NCI-H1105 (cell line): ENCODE measurements at regions not wholly inside any gene's neighbourhood (a gene's known extent, or its start where the extent isn't known, plus 50 kb on each side); places are given as distances from the start of the nearest gene placed in this dataset.
"Not testable (repeated sequence)": the region's sequence is repeated elsewhere in the genome, so short reads cannot be mapped to it uniquely, and the experiment has no call there.

Experiments
- DNase-seq: peaks from one replicate; lab custom pipeline; 2025; lab: John Stamatoyannopoulos, UW

GRCh38 chr18:39602131-39602530 lies 2036.5 kb upstream of the CELF4 start:
- DNase-seq, result no peak

GRCh38 chr18:39600894-39601293 lies 2035.3 kb upstream of the CELF4 start:
- DNase-seq, result no peak

GRCh38 chr18:39599251-39599650 lies 2033.7 kb upstream of the CELF4 start:
- no peak for DNase-seq

- no peak for DNase-seq
Observed at GRCh38 chr18:39596891-39597290, 2031.3 kb upstream of the CELF4 start.

DNA sequence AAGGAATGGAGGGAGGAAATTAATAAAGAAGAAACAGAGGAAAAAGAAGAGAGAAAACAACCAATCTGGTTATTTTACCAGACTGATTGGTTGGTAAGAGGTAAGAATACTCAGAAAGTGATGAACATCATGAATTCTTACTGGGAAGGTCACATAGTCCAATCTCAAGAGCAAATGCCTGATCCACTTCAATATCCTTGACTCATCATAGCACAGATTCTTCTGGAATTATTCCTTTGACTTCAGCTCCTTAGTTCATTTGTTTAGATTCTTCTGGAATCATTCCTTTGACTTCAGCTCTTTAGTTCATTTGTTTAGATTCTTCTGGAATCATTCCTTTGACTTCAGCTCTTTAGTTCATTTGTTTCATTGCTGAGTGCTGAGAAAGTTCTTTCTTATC lies 2030.6 kb upstream of the CELF4 start:
- no peak for DNase-seq

- no peak for DNase-seq
Observed at GRCh38 chr18:39594206-39594605, 2028.6 kb upstream of the CELF4 start.

DNA sequence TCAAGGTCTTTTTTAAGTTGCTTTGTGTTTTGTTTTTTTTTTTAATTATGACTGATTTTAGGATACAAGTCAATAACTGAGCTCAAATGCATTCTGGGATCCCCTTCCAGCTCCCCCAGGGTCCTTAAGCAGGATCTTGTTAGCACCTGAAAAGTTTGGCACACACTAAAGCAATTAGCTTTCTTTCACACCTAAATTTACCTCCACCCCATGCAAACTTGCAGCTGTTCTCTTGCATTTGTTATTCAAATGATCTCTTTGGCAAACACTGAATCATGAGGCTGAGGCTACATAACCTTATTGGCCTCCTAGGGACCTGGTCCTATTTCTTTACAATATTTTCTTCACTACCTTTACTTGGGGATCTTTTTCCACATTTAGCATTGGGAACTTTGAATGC lies 2026.1 kb upstream of the CELF4 start:
- DNase-seq, result no peak

DNA sequence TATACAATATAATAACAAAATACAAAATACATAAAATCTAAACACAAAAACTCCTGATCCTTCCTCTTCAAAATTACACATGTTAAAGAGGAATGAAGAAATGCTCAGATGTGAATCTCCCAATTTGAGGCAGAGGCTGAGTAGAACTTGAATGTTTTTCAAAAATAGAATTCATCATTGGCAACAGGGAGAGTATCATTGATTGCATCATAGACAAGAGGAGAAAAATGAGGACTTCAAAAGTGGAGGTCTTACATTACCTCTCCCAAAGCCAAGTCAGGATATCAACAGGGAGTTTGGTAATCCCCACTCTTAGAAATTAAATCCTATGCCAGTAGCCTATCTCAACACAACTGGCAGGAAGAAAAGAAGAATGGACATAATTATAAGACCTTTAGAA lies 2023.9 kb upstream of the CELF4 start:
- no peak for DNase-seq

DNA sequence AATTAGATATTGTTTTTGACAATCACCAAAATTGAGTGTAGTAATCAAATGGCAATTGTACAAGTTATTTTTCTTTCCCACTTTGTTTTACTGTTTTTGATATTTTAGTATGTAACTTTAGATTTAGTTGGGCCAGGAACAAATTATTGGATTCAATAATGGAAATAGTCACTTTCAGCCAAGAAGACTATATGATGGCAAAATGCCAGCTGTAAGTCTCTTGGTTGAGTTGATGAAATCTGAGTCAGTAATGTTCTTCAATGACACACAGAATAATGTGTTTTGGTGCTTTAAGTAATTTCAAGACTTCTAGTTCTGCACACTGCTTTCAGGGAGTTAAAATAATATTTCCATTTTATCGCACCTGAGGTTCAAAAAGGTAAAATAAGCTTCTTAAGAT lies 2022.0 kb upstream of the CELF4 start:
- DNase-seq, result no peak

DNA sequence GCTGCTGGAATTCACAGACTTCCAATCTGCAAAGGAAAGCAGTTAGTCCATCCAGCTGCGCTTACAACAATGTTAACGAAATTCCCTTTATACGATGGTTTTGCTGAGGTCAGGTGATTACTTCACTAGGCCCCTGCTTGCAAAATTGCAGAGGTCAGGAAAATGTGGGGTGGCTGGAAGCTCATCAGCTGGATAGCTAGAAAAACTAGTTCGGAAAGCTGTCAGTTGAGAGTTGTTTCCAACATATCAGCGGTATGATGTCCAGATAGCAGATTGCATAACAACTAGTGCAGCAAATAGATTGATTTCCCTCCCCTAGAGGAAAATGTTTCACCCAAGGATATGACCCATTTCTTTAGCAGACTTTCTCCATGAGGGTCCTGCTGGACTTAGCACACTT lies 2021.1 kb upstream of the CELF4 start:
- DNase-seq, result no peak

GRCh38 chr18:39574897-39575296 lies 2009.3 kb upstream of the CELF4 start:
- DNase-seq, result no peak

- DNase-seq, result no peak
Observed at GRCh38 chr18:39571511-39571910, 2005.9 kb upstream of the CELF4 start.

GRCh38 chr18:39565551-39566230 lies 2000.1 kb upstream of the CELF4 start:
- DNase-seq, result not testable (repeated sequence)

DNA sequence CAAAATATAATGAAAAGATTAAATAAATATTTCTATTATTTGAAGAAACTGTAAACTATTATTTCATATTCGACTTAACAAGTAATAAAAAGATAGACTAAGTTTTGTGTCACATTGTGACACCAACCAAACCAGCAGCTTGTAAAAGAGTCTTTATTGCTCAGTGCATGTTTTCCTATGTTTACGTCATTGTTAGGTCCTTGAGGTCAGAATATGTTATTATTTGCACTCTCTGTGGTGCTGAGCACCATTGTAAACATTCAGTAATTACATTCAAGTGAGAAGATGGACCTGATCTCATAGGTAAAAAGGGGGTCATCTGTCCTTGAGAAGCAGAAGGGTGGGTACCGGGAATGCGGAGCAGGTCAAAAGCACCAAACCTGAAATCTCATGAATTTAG lies 1999.1 kb upstream of the CELF4 start:
- DNase-seq, result no peak

- no peak for DNase-seq
Observed at GRCh38 chr18:39561126-39561525, 1995.5 kb upstream of the CELF4 start.

GRCh38 chr18:39558658-39559057 lies 1993.1 kb upstream of the CELF4 start:
- DNase-seq, result no peak

DNA sequence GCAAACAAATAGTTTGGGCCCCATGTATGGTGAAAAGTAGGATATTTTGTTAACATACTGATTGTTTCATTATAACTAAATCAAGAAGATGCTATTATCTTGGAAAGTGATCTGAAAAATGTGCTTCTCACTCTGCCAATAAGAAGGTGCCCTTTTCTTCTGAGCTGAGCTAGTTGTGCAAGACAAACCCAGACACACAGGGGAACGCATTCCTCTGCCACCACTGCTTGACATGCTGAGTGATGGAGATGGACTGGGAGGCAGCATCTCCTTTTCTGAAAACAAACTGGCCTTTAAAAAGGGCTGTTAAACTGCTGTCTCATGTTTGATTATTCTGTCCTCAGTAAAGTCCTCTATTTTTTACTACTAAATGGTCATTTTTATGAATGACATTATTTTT lies 1989.9 kb upstream of the CELF4 start:
- no peak for DNase-seq

GRCh38 chr18:39550701-39551100 lies 1985.1 kb upstream of the CELF4 start:
- no peak for DNase-seq

- no peak for DNase-seq
Observed at GRCh38 chr18:39549144-39549543, 1983.5 kb upstream of the CELF4 start.

DNA sequence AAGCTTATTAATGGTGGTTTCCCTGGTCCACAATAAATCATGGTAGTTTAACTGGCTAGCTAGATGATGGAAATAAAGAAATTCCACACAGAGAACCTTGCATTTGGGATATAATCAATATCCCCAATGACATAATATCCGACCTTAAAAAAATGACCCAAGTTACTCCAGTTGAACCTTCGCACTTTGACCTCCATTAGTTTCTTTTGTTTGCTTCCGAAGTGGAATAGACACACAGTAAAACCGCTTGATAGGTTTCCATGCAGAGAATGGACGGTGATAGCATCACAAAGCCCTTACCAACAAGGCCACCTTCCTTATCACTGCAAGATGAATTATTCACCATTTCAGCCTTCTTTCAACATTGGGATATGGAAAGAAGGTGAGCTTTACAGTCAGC lies 1966.1 kb upstream of the CELF4 start:
- DNase-seq, result no peak

DNA sequence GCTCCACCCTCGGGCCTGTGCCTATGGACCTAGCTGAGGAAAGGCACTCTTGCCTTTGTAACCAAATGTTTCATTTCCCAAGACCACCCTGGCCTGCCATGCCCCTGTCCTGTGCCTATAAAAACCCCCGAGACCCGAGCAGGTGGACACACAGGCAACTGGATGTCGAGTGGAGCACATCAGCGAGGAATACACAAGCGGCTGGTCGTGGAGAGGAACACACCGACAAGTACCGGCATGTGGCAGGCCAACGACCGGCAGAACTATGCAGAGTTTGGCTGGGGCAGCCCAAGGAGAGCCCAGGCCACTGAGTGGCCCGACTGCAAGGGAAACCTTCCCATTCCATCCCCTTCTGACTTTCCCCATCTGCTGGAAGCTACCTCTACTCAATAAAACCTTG lies 1963.8 kb upstream of the CELF4 start:
- no peak for DNase-seq

DNA sequence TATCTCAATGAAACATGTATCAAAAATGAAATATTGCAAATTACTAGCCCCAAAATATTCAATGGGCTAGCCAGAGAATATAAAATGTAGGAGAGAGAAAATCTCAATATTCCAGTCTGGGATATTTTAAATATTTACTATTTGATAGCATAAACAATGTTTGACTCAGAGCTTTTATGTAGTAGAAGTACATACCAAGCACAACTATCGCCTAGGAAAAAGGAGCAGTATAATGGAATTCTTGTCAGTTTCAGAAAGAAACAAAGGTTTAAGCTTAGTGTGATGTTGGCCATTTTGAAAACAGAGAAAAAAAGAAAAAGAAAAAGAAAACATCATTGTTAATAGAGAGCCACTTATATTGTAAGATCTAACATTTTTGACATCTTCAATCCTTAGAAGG lies 1961.9 kb upstream of the CELF4 start:
- no peak for DNase-seq

DNA sequence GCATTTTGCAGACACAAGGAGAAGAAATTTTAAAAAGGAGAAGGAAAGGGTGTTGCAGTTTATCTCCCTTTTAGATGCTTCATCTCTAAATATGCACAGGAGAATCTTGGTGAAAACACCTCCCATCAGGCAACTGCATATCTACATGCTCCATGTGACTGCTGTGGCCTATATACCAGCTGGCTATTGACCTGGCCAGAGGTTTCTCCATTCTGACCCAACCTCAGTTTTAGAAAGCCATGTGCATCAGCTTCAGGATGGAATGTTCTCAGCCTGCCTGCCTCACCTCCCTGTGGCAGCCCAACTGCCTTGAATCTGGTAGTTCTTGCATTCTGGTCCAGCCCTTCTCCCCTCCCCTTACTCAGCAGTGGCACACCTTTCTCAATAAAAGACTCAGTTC lies 1958.8 kb upstream of the CELF4 start:
- DNase-seq, result no peak

DNA sequence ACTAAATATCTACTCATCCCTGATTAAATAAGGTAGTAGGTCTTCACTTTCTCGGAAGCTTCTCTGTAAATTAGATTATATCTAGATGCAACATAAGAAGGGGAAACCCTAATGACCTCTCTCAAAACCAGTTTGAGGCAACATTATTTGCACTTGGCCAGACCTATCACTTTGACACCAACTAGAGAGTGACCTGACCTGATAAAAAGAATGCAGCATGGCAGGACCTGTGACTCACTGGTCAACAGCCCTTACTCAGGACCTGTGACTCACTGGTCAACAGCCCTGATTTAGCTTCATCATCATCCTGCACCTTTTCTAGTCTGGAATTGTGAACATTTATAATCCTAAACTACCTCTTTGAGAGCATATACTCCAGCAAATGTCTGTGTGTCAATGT lies 1957.7 kb upstream of the CELF4 start:
- no peak for DNase-seq

- no peak for DNase-seq
Observed at GRCh38 chr18:39521164-39521563, 1955.6 kb upstream of the CELF4 start.
